ENCODE measurements at regions not wholly inside any gene's neighbourhood (a gene's known extent, or its start where the extent isn't known, plus 50 kb on each side); places are given as distances from the start of the nearest gene placed in this dataset.

DNA sequence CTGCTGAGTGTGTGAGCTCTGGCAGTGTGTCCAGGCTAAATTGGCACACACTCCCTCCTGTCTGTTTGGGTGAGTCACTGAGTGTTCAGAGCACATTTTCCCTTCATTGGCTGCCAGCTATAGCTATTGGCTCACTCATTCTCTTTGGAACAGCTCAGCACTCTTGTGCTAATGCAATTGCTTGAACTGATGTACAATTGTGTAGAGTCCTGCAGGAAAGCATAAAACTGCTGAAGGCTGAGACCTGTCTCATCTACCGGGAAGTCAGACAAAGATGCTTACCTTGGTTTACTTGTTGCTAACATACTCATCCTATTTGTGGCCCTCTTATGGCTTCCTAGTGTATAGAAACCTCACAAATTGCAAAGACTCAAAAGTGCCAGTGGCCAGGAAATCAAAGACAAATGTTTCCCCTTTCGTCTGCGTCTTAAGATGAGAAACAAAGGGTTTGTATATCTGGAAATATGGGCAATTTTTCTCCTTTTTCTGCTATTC is 351.0 kb downstream of the BCKDHB start:
- TF ChIP-seq, protein P1, sequence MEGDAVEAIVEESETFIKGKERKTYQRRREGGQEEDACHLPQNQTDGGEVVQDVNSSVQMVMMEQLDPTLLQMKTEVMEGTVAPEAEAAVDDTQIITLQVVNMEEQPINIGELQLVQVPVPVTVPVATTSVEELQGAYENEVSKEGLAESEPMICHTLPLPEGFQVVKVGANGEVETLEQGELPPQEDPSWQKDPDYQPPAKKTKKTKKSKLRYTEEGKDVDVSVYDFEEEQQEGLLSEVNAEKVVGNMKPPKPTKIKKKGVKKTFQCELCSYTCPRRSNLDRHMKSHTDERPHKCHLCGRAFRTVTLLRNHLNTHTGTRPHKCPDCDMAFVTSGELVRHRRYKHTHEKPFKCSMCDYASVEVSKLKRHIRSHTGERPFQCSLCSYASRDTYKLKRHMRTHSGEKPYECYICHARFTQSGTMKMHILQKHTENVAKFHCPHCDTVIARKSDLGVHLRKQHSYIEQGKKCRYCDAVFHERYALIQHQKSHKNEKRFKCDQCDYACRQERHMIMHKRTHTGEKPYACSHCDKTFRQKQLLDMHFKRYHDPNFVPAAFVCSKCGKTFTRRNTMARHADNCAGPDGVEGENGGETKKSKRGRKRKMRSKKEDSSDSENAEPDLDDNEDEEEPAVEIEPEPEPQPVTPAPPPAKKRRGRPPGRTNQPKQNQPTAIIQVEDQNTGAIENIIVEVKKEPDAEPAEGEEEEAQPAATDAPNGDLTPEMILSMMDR (IDR thresholded peaks at IDR 0.05; ENCODE audit: low read depth, low read length): no peak
- TF ChIP-seq EZH2phosphoT487 (IDR thresholded peaks at IDR 0.05; ENCODE audit: low read depth): no peak
